Heart left ventricle (tissue), 13 donors: ENCODE measurements at regions not wholly inside any gene's neighbourhood (a gene's known extent, or its start where the extent isn't known, plus 50 kb on each side); places are given as distances from the start of the nearest gene placed in this dataset.

Experiments used
- POLR2A ChIP-seq, 2 donors: fragments of 450-650 bp; IDR thresholded peaks; one replicate each; pipeline ENCODE4 v1.6.1; 2017; ENCODE audit warnings: antibody characterized with exemption in 2 of 2, mild to moderate bottlenecking in 2 of 2, moderate library complexity in 2 of 2
- TF ChIP-seq, protein P1 (sequence below), 12 donors: fragments of 200-600 bp; sonication (generic) in 4 of 12; IDR thresholded peaks; one replicate each; pipeline versions ENCODE4 v1.5.0 to v1.8.0; 2018 to 2022; ENCODE audit warnings: antibody characterized with exemption in 12 of 12, mild to moderate bottlenecking in 5 of 12
- donor health status: ischemic (EF 13 %, LVEDD 7.1; RV severe dilation, severe dysfunction).
- donor health status: DM: no; HTN: yes; CAD: no.
- donor health status: DM: no; HTN: no; CAD: no.
- donor health status: ischemic (EF 25% LVEDD 6.9; RV normal size, moderate dysfunction).
- donor health status: ischemic (EF 25% LVEDD 5.7; RV mildly dilated, moderate dysfunction).
- donor health status: ischemic (EF 35%, LVEDD 5.7; RV mildly dilated, moderate dysfunction).
- donor health status: nonischemic (EF 11% LVEDD 7.7; RV severe dilation, severe dysfunction).
- donor health status: DM: yes; HTN: yes; CAD: no.
- donor health status: PGD.
- donor health status: ischemic (EF 29% LVEDD 5.4; RV normal size, mild dysfunction).
- donor health status: nonischemic (EF 23%, LVEDD 6.1; RV moderate dilation, normal function).

DNA sequence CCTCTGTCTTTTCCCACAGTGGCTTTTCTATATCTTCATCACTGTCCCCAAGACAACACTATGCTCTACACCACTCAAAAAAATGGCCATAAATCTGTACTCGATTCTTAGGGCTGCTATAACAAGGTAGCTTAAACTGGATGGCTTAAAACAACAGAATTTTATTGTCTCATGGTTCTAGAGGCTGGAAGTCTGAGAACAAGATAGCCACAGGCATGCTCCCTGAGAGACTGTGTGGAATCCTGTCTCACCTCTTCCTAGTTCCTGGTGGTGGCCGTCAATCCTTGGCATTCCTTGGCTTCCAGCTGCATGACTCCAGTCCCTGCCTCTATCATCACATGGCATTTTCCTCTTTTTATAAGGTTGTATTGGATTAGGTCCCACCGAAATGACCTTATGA lies 70.7 kb upstream of the DCLK2 start:
- TF ChIP-seq POLR2A (IDR thresholded peaks at IDR 0.05) = no peak
- TF ChIP-seq, protein P1, sequence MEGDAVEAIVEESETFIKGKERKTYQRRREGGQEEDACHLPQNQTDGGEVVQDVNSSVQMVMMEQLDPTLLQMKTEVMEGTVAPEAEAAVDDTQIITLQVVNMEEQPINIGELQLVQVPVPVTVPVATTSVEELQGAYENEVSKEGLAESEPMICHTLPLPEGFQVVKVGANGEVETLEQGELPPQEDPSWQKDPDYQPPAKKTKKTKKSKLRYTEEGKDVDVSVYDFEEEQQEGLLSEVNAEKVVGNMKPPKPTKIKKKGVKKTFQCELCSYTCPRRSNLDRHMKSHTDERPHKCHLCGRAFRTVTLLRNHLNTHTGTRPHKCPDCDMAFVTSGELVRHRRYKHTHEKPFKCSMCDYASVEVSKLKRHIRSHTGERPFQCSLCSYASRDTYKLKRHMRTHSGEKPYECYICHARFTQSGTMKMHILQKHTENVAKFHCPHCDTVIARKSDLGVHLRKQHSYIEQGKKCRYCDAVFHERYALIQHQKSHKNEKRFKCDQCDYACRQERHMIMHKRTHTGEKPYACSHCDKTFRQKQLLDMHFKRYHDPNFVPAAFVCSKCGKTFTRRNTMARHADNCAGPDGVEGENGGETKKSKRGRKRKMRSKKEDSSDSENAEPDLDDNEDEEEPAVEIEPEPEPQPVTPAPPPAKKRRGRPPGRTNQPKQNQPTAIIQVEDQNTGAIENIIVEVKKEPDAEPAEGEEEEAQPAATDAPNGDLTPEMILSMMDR (IDR thresholded peaks at IDR 0.05) = no peak
